ENCODE measurements at regions not wholly inside any gene's neighbourhood (a gene's known extent, or its start where the extent isn't known, plus 50 kb on each side); places are given as distances from the start of the nearest gene placed in this dataset.

- DNase-seq (ENCODE audit: low read depth), result no peak
- no peak for TF ChIP-seq CTCF (IDR thresholded peaks at IDR 0.05; ENCODE audit: control insufficient read depth, extremely low read depth, insufficient read depth)
- no peak overlapping the region for H3K4me3 ChIP-seq (ENCODE audit: low read depth, low read length)
Measured at GRCh38 chr6:113039005-113039404, 691.9 kb downstream of the RFPL4B start.

- no peak for TF ChIP-seq CTCF (IDR thresholded peaks at IDR 0.05; ENCODE audit: control insufficient read depth, extremely low read depth, insufficient read depth)
Measured at GRCh38 chr6:113047148-113047547, 700.0 kb downstream of the RFPL4B start.

GRCh38 chr6:113047932-113048331 lies 700.8 kb downstream of the RFPL4B start:
- no peak for DNase-seq (ENCODE audit: low read depth)
- TF ChIP-seq CTCF (IDR thresholded peaks at IDR 0.05; ENCODE audit: control insufficient read depth, extremely low read depth, insufficient read depth), result no peak
- no peak overlapping the region for H3K4me3 ChIP-seq (ENCODE audit: low read depth, low read length)

More at GRCh38 chr6:113047148-113047547, 700.0 kb downstream of the RFPL4B start:
- DNase-seq (ENCODE audit: low read depth), result no peak
- H3K4me3 ChIP-seq (ENCODE audit: low read depth, low read length), result no peak overlapping the region

- H3K4me3 ChIP-seq (ENCODE audit: low read depth, low read length), result no peak overlapping the region
- no peak for TF ChIP-seq CTCF (IDR thresholded peaks at IDR 0.05; ENCODE audit: control insufficient read depth, extremely low read depth, insufficient read depth)
- no peak for DNase-seq (ENCODE audit: low read depth)
Measured at GRCh38 chr6:113048741-113049140, 701.6 kb downstream of the RFPL4B start.

- DNase-seq (ENCODE audit: low read depth), result no peak
- H3K4me3 ChIP-seq (ENCODE audit: low read depth, low read length), result no peak overlapping the region
- no peak for TF ChIP-seq CTCF (IDR thresholded peaks at IDR 0.05; ENCODE audit: control insufficient read depth, extremely low read depth, insufficient read depth)
Measured at GRCh38 chr6:113049190-113049589, 702.1 kb downstream of the RFPL4B start.

- H3K4me3 ChIP-seq (ENCODE audit: low read depth, low read length), result no peak overlapping the region
- TF ChIP-seq CTCF (IDR thresholded peaks at IDR 0.05; ENCODE audit: control insufficient read depth, extremely low read depth, insufficient read depth), result no peak
- DNase-seq (ENCODE audit: low read depth), result no peak
Measured at GRCh38 chr6:113050010-113050858, 703.1 kb downstream of the RFPL4B start.

GRCh38 chr6:113050979-113051378 lies 703.8 kb downstream of the RFPL4B start:
- no peak for TF ChIP-seq CTCF (IDR thresholded peaks at IDR 0.05; ENCODE audit: control insufficient read depth, extremely low read depth, insufficient read depth)
- DNase-seq (ENCODE audit: low read depth), result no peak
- no peak overlapping the region for H3K4me3 ChIP-seq (ENCODE audit: low read depth, low read length)
